ENCODE measurements at regions not wholly inside any gene's neighbourhood (a gene's known extent, or its start where the extent isn't known, plus 50 kb on each side); places are given as distances from the start of the nearest gene placed in this dataset.

- Histone ChIP-seq H3K4me1 (ENCODE audit: control insufficient read depth, insufficient read depth, low read length) (no peaks in the 10 kb centered on the region), H3K27ac (ENCODE audit: low read length) (no peak overlapping the region), H3K27me3 (ENCODE audit: control insufficient read depth, insufficient read depth, low read length) (no peaks in the 10 kb centered on the region), H3K4me3 (ENCODE audit: low read depth in 2 of 2, low read length in 2 of 2) (no peak overlapping the region), H3K36me3 (ENCODE audit: control insufficient read depth, insufficient read depth, low read length) (no peaks in the 10 kb centered on the region), H3K9me3 (ENCODE audit: control insufficient read depth, insufficient read depth, low read depth, low read length) (0 out of 2 replicates have a peak, but pooled peaks cover 2% of the 10 kb centered on the region)
- no peak for TF ChIP-seq REST (IDR thresholded peaks at IDR 0.05; ENCODE audit: insufficient read depth in 1 of 2, low read depth in 2 of 2, low read length in 1 of 2)
- no peak for TF ChIP-seq SIN3A (IDR thresholded peaks at IDR 0.05; ENCODE audit: borderline replicate concordance, insufficient read depth, low read depth, low read length)
- no peak for TF ChIP-seq TCF7L2 (IDR thresholded peaks at IDR 0.05; ENCODE audit: low read depth, low read length)
- ChIA-PET CTCF (no interaction called here), POLR2A (no interaction called here)
- BruUV-seq (replicated peaks) = no TSS peak
- DNase-seq (ENCODE audit: low read depth, low spot score) = no peak
- intact Hi-C loops (cut with micrococcal nuclease; ENCODE audit: unreplicated experiment) (no loop called here), in situ Hi-C loops (cut with HindIII; ENCODE audit: low pct_unique_long_range_greater_than_20kb, low sequenced_read_pairs) (no loop called here)
- ATAC-seq = no peak
Observed at GRCh38 chr13:53719281-53719680, 690.7 kb downstream of the OLFM4 start.

- Histone ChIP-seq H3K9me3 (ENCODE audit: control insufficient read depth, insufficient read depth, low read depth, low read length) (no peaks in the 10 kb centered on the region), H3K4me3 (ENCODE audit: low read depth in 2 of 2, low read length in 2 of 2) (no peak overlapping the region), H3K4me1 (ENCODE audit: control insufficient read depth, insufficient read depth, low read length) (no peaks in the 10 kb centered on the region), H3K27ac (ENCODE audit: low read length) (no peak overlapping the region), H3K36me3 (ENCODE audit: control insufficient read depth, insufficient read depth, low read length) (no peaks in the 10 kb centered on the region), H3K27me3 (ENCODE audit: control insufficient read depth, insufficient read depth, low read length) (no peaks in the 10 kb centered on the region)
- CTCF ChIA-PET = no interaction called here
- POLR2A ChIA-PET = no interaction called here
- TF ChIP-seq REST (IDR thresholded peaks at IDR 0.05; ENCODE audit: insufficient read depth in 1 of 2, low read depth in 2 of 2, low read length in 1 of 2) (no peak), POLR2AphosphoS5 (IDR thresholded peaks at IDR 0.05; ENCODE audit: low read depth, low read length) (no peak), CTCF (IDR thresholded peaks at IDR 0.05) (no peak), SIN3A (IDR thresholded peaks at IDR 0.05; ENCODE audit: borderline replicate concordance, insufficient read depth, low read depth, low read length) (no peak), TCF7L2 (IDR thresholded peaks at IDR 0.05; ENCODE audit: low read depth, low read length) (no peak)
- no TSS peak for BruUV-seq (replicated peaks)
- in situ Hi-C loops (cut with HindIII; ENCODE audit: low pct_unique_long_range_greater_than_20kb, low sequenced_read_pairs) = no loop called here
- no peak for DNase-seq (ENCODE audit: low read depth, low spot score)
- ATAC-seq = no peak
- intact Hi-C loops (cut with micrococcal nuclease; ENCODE audit: unreplicated experiment) = no loop called here
Observed at GRCh38 chr13:53732664-53733063, 704.1 kb downstream of the OLFM4 start.

All from Panc1 (cell line).